Osteocyte (in vitro differentiated cells): ENCODE measurements at regions not wholly inside any gene's neighbourhood (a gene's known extent, or its start where the extent isn't known, plus 50 kb on each side); places are given as distances from the start of the nearest gene placed in this dataset.

Experiments
- DNase-seq: peaks from one replicate; pipeline ENCODE4 v3.0.0; 2021; ENCODE audit warnings: mixed read lengths; ENCODE audit not compliant: unreplicated experiment; ENCODE audit errors: extremely low spot score
- H3K27ac Mint-ChIP-seq: one replicate; pipeline ENCODE4 v1.8.0; 2021; ENCODE audit warnings: mild to moderate bottlenecking, mixed read lengths; ENCODE audit not compliant: unreplicated experiment
- H3K27me3 Mint-ChIP-seq: one replicate; pipeline ENCODE4 v1.8.0; 2021; ENCODE audit warnings: mixed read lengths; ENCODE audit not compliant: unreplicated experiment
- H3K36me3 Mint-ChIP-seq: one replicate; pipeline ENCODE4 v1.8.0; 2021; ENCODE audit warnings: mixed read lengths; ENCODE audit not compliant: unreplicated experiment
- H3K4me1 Mint-ChIP-seq: one replicate; pipeline ENCODE4 v1.8.0; 2021; ENCODE audit warnings: mixed read lengths; ENCODE audit not compliant: unreplicated experiment
- H3K4me3 Mint-ChIP-seq: one replicate; pipeline ENCODE4 v1.8.0; 2021; ENCODE audit warnings: mild to moderate bottlenecking, moderate library complexity, mixed read lengths; ENCODE audit not compliant: unreplicated experiment
- H3K9me3 Mint-ChIP-seq: one replicate; pipeline ENCODE4 v1.8.0; 2021; ENCODE audit warnings: mixed read lengths; ENCODE audit not compliant: unreplicated experiment
- CTCF ChIP-seq: fragments of 200-600 bp; sonication (generic); IDR thresholded peaks from 2 replicates; pipeline ENCODE4 v1.5.0; 2021; ENCODE audit warnings: antibody characterized with exemption, mild to moderate bottlenecking, moderate library complexity

GRCh38 chr10:120800528-120801323 lies 50.4 kb upstream of the WDR11 start:
- Mint-ChIP-seq H3K4me1 (no peaks in the 10 kb centered on the region), H3K36me3 (no peaks in the 10 kb centered on the region), H3K4me3 (no peak overlapping the region), H3K9me3 (no peaks in the 10 kb centered on the region), H3K27me3 (no peaks in the 10 kb centered on the region), H3K27ac (no peak overlapping the region)
- no peak for TF ChIP-seq CTCF
- no peak for DNase-seq
